DND-41 (cell line): ENCODE measurements at regions not wholly inside any gene's neighbourhood (a gene's known extent, or its start where the extent isn't known, plus 50 kb on each side); places are given as distances from the start of the nearest gene placed in this dataset.

ENCODE experiments used
- ATAC-seq: fragments of 200-7000 bp; cut with Tn5 transposase; 3 replicates; pipeline ENCODE4 v1.9.1; 2021; ENCODE audit warnings: low read depth; ENCODE audit not compliant: insufficient read depth
- DNase-seq: peaks from one replicate; pipeline ENCODE4 v3.0.0-alpha.2; 2020
- H2AFZ ChIP-seq: 2 replicates; pipeline ENCODE4 v1.6.0; 2012; ENCODE audit warnings: low read depth, low read length
- H3K27ac ChIP-seq: 2 replicates; pipeline ENCODE4 v1.5.1; 2012; ENCODE audit warnings: low read length, inconsistent platforms
- H3K27me3 ChIP-seq: fragments of 200-600 bp; sonication (generic); 2 replicates; pipeline ENCODE4 v1.6.0; 2012; ENCODE audit warnings: low read length, mild to moderate bottlenecking, inconsistent platforms; ENCODE audit not compliant: insufficient read depth, poor library complexity
- H3K36me3 ChIP-seq: 2 replicates; pipeline ENCODE4 v1.5.1; 2012; ENCODE audit warnings: low read length, inconsistent platforms; ENCODE audit not compliant: insufficient read depth
- H3K4me1 ChIP-seq: 2 replicates; pipeline ENCODE4 v1.5.1; 2012; ENCODE audit warnings: mild to moderate bottlenecking, low read length; ENCODE audit not compliant: insufficient read depth
- H3K4me2 ChIP-seq: 2 replicates; pipeline ENCODE4 v1.6.0; 2012; ENCODE audit warnings: mild to moderate bottlenecking, moderate library complexity, low read length, inconsistent platforms; ENCODE audit not compliant: insufficient read depth
- H3K4me3 ChIP-seq, 2 experiments: fragments of 200-600 bp in 1 of 2; shearing (Covaris generic) in 1 of 2; 2 replicates each; pipeline ENCODE4 v1.5.1; 2012 to 2016; ENCODE audit warnings: inconsistent platforms in 2 of 2, low read length in 2 of 2, mild to moderate bottlenecking in 2 of 2, low read depth in 1 of 2, moderate library complexity in 1 of 2
- H3K79me2 ChIP-seq: 2 replicates; pipeline ENCODE4 v1.6.0; 2012; ENCODE audit warnings: low read length, inconsistent platforms; ENCODE audit not compliant: insufficient read depth
- H3K9ac ChIP-seq: 2 replicates; pipeline ENCODE4 v1.6.0; 2012; ENCODE audit warnings: low read depth, mild to moderate bottlenecking, inconsistent platforms, low read length, moderate library complexity
- H3K9me3 ChIP-seq: 2 replicates; pipeline ENCODE4 v1.5.1; 2012; ENCODE audit warnings: low read length, moderate library complexity, mild to moderate bottlenecking, inconsistent platforms; ENCODE audit not compliant: insufficient read depth, severe bottlenecking
- H4K20me1 ChIP-seq: 2 replicates; pipeline ENCODE4 v1.6.0; 2012; ENCODE audit warnings: low read length; ENCODE audit not compliant: insufficient read depth
- CTCF ChIP-seq: IDR thresholded peaks from 2 replicates; pipeline ENCODE4 v1.5.1; 2012; ENCODE audit warnings: borderline replicate concordance, low read length, moderate library complexity, mild to moderate bottlenecking; ENCODE audit not compliant: poor library complexity, severe bottlenecking; ENCODE audit errors: extremely low read depth
- EZH2 ChIP-seq: IDR thresholded peaks from 3 replicates; pipeline ENCODE4 v1.6.1; 2012; ENCODE audit warnings: borderline replicate concordance, low read depth, mild to moderate bottlenecking, moderate library complexity, low read length, inconsistent platforms; ENCODE audit not compliant: severe bottlenecking

- ATAC-seq (no peak), DNase-seq (no peak)
- H2AFZ ChIP-seq: no peak overlapping the region
These were observed 143.6 kb downstream of the MBD2 start for GRCh38 chr18:54080858-54081257.

GRCh38 chr18:54076166-54076565 lies 148.3 kb downstream of the MBD2 start:
- DNase-seq: no peak
- no peaks in the 10 kb centered on the region for H3K4me1 ChIP-seq
- no peak for TF ChIP-seq CTCF
- TF ChIP-seq EZH2: no peak
- no peaks in the 10 kb centered on the region for H4K20me1 ChIP-seq
- no peak overlapping the region for H3K4me2 ChIP-seq
- no peaks in the 10 kb centered on the region for H3K79me2 ChIP-seq
- no peak overlapping the region for H3K9ac ChIP-seq
- ATAC-seq: no peak
- no peaks in the 10 kb centered on the region for H3K27me3 ChIP-seq
- no peak overlapping the region for H3K4me3 ChIP-seq
- H3K9me3 ChIP-seq: no peaks in the 10 kb centered on the region
- no peaks in the 10 kb centered on the region for H3K36me3 ChIP-seq
- H3K27ac ChIP-seq: no peak overlapping the region
- no peak overlapping the region for H2AFZ ChIP-seq

More at GRCh38 chr18:54080858-54081257, 143.6 kb downstream of the MBD2 start:
- H3K27me3 ChIP-seq: no peaks in the 10 kb centered on the region
- no peak overlapping the region for H3K4me2 ChIP-seq
- H3K27ac ChIP-seq: no peak overlapping the region
- H3K79me2 ChIP-seq: no peaks in the 10 kb centered on the region
- H3K36me3 ChIP-seq: no peaks in the 10 kb centered on the region
- TF ChIP-seq CTCF: no peak
- TF ChIP-seq EZH2: no peak
- H4K20me1 ChIP-seq: no peaks in the 10 kb centered on the region
- H3K4me1 ChIP-seq: no peaks in the 10 kb centered on the region
- H3K9ac ChIP-seq: no peak overlapping the region
- no peak overlapping the region for H3K4me3 ChIP-seq
- H3K9me3 ChIP-seq: peaks cover 8% of the 10 kb centered on the region

GRCh38 chr18:54075689-54076088 lies 148.8 kb downstream of the MBD2 start:
- no peaks in the 10 kb centered on the region for H3K36me3 ChIP-seq
- no peak overlapping the region for H3K9ac ChIP-seq
- H3K4me1 ChIP-seq: no peaks in the 10 kb centered on the region
- no peak overlapping the region for H3K4me3 ChIP-seq
- no peak overlapping the region for H3K27ac ChIP-seq
- DNase-seq (no peak), ATAC-seq (no peak)
- no peaks in the 10 kb centered on the region for H3K9me3 ChIP-seq
- no peaks in the 10 kb centered on the region for H3K79me2 ChIP-seq
- no peak overlapping the region for H3K4me2 ChIP-seq
- H2AFZ ChIP-seq: no peak overlapping the region
- H4K20me1 ChIP-seq: no peaks in the 10 kb centered on the region
- H3K27me3 ChIP-seq: no peaks in the 10 kb centered on the region
- no peak for TF ChIP-seq CTCF
- no peak for TF ChIP-seq EZH2

- no peak overlapping the region for H2AFZ ChIP-seq
- no peak overlapping the region for H3K4me3 ChIP-seq
- no peaks in the 10 kb centered on the region for H3K27me3 ChIP-seq
- no peak overlapping the region for H3K27ac ChIP-seq
- H3K4me2 ChIP-seq: no peak overlapping the region
- H3K4me1 ChIP-seq: no peaks in the 10 kb centered on the region
- no peak overlapping the region for H3K9ac ChIP-seq
- TF ChIP-seq EZH2 (no peak), CTCF (no peak)
- no peak for DNase-seq
- no peaks in the 10 kb centered on the region for H3K79me2 ChIP-seq
- H3K36me3 ChIP-seq: no peaks in the 10 kb centered on the region
- H4K20me1 ChIP-seq: no peaks in the 10 kb centered on the region
- no peaks in the 10 kb centered on the region for H3K9me3 ChIP-seq
- ATAC-seq: no peak
These were observed 154.7 kb downstream of the MBD2 start for GRCh38 chr18:54069729-54070128.
